Stomach (tissue), 4 donors: ENCODE measurements at regions not wholly inside any gene's neighbourhood (a gene's known extent, or its start where the extent isn't known, plus 50 kb on each side); places are given as distances from the start of the nearest gene placed in this dataset.

Source experiments
- EP300 ChIP-seq: sonication (generic); formaldehyde crosslinking; IDR thresholded peaks from one replicate; pipeline ENCODE4 v1.6.1; 2017; ENCODE audit warnings: antibody characterized with exemption
- POLR2A ChIP-seq, 4 donors: fragments of 450-650 bp; IDR thresholded peaks; one replicate each; pipeline ENCODE4 v1.6.1; 2016; ENCODE audit warnings: antibody characterized with exemption in 4 of 4, control low read depth in 2 of 4, mild to moderate bottlenecking in 1 of 4, moderate library complexity in 1 of 4
- POLR2AphosphoS5 ChIP-seq, 3 donors: sonication (generic); formaldehyde crosslinking; IDR thresholded peaks; one replicate each; pipeline ENCODE4 v1.6.1; 2016; ENCODE audit warnings: antibody characterized with exemption in 3 of 3
- TF ChIP-seq, protein P1 (sequence below), 7 experiments: fragments of 450-650 bp in 4 of 7; fragments of 200-600 bp in 3 of 7; sonication (generic) in 3 of 7; IDR thresholded peaks; one replicate each; pipeline ENCODE4 v1.5.1; 2016 to 2019; ENCODE audit warnings: antibody characterized with exemption in 7 of 7, control low read depth in 2 of 7, mild to moderate bottlenecking in 1 of 7

DNA sequence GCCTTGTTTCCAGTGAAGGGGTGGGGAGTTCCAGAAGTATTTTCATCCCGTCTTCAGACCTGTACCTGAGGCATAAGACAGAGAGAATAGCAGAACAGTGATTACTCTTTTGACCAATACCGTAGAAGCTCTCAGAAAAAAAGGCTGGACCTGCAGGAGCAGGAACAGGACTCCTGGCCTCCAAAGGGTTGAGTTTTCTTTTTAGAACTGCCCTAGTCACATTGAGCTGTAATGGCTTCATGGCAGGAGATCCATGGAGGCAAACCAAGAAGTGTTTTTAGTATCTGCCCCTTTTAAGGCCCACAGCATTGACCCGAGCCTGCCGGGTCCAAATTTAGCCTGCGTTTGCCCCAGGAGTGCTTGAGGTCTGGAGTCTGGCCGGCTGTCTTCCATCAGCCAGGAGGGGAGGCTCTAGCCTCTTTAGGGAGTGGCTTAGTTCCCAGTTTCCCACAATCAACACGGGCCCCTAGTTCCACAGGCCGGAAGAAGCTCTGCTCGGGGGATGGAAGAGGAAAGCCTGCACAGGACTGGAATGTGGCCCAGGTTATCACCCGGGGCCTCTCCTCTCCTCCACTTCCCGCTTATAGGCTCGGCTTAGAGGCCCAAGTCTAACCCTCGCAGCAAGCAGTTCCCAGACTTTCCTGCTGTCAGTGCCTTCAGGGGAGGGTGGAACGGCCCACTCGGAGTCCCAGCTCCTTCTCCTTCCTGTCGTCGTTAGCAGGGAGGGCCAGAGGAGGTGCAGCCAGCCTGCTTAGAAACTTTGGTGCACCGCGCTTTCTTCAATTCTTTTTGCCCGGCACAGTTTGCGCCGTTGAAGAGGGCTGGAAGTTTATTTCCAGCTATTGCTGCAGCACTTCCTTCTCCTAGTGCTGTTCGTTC is 80.7 kb downstream of the C9orf152 start:
- TF ChIP-seq, protein P1, sequence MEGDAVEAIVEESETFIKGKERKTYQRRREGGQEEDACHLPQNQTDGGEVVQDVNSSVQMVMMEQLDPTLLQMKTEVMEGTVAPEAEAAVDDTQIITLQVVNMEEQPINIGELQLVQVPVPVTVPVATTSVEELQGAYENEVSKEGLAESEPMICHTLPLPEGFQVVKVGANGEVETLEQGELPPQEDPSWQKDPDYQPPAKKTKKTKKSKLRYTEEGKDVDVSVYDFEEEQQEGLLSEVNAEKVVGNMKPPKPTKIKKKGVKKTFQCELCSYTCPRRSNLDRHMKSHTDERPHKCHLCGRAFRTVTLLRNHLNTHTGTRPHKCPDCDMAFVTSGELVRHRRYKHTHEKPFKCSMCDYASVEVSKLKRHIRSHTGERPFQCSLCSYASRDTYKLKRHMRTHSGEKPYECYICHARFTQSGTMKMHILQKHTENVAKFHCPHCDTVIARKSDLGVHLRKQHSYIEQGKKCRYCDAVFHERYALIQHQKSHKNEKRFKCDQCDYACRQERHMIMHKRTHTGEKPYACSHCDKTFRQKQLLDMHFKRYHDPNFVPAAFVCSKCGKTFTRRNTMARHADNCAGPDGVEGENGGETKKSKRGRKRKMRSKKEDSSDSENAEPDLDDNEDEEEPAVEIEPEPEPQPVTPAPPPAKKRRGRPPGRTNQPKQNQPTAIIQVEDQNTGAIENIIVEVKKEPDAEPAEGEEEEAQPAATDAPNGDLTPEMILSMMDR (IDR thresholded peaks at IDR 0.05): no peak
- peak; percentile 5 to 58 (median 31) for TF ChIP-seq POLR2AphosphoS5 (IDR thresholded peaks at IDR 0.05)
- no peak for TF ChIP-seq POLR2A (IDR thresholded peaks at IDR 0.05)
- peak; percentile 6 for TF ChIP-seq EP300
